NT2/D1 (cell line): ENCODE measurements at regions not wholly inside any gene's neighbourhood (a gene's known extent, or its start where the extent isn't known, plus 50 kb on each side); places are given as distances from the start of the nearest gene placed in this dataset.
"Not testable (repeated sequence)": the region's sequence is repeated elsewhere in the genome, so short reads cannot be mapped to it uniquely, and the experiment has no call there.

Experiments
- SUZ12 ChIP-seq: IDR thresholded peaks from 2 replicates; pipeline ENCODE4 v1.6.1; 2011; ENCODE audit not compliant: insufficient read length, insufficient read depth; ENCODE audit errors: extremely low read depth
- YY1 ChIP-seq: IDR thresholded peaks from 2 replicates; pipeline ENCODE4 v1.6.1; 2011; ENCODE audit not compliant: insufficient read length, insufficient read depth
- ZNF274 ChIP-seq: IDR thresholded peaks from 2 replicates; pipeline ENCODE4 v1.6.1; 2011; ENCODE audit warnings: mild to moderate bottlenecking, low read depth, low read length

DNA sequence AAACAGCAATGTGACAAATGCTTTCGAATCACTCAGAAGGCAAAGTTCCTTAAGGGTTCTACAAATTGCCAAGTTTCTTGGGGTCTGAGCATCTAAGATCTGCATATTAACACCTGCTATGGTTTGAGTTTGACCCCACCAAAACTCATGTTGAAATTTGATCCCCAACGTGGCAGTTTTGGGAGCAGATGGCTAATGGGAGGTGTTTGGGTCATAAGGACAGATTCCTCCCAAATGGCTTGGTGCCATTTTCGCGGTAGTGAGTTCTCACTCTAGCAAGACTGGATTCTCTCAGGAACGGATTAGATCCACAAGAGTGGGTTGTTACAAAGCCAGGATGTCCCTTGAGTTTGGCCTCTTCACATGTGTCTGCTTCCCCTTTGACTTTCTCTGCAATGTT lies 84.6 kb downstream of the TRIM69 start:
- not testable (repeated sequence) for TF ChIP-seq ZNF274, YY1, SUZ12
